GM18511 (cell line): ENCODE measurements at regions not wholly inside any gene's neighbourhood (a gene's known extent, or its start where the extent isn't known, plus 50 kb on each side); places are given as distances from the start of the nearest gene placed in this dataset.
A peak's percentile ranks its signal among the peaks of the same experiment; 100 is the strongest.

ENCODE experiments used
- ATAC-seq: cut with Tn5 transposase; IDR thresholded peaks from one replicate; pipeline ENCODE4 v1.9.1; 2021; ENCODE audit warnings: mild to moderate bottlenecking, moderate library complexity; ENCODE audit not compliant: unreplicated experiment

DNA sequence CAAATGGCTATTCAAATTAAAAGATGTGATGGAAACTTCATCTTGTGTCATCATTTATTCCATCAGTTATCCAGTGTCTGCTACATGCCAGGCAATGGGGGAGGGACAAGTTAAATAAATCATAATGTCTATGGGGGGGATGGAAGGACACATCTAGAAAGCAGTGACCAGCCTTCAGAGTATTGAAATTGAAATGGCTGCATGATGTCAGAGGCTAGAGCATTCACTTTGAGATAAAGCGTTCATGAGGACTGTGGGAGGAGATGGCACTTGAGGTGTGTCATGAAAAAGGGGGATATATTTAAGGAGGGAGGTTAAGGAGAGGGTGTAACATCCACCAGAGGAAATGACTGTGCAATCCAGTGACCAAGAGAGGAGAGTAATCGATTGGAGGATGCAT lies 50.6 kb downstream of the SLIT2 start:
- no peak for ATAC-seq

DNA sequence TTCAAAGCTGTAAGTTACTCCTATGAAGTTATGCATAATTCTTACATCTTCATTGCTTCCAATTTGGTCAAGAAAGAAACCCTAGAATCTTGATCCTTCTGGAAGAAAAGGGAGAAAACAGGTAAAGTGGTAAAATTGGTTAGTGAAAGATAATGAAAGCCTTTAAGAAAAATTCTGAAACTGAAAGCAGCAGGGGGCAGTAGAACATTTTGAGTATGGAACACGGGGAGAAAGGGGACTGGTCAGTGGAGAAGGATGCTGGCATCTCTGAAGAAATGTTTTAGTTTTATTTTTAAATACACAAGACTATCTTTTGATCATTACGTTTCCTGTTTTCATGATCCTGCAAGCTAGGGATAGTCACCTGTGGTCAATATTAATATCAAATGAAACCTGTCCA lies 54.3 kb downstream of the SLIT2 start:
- ATAC-seq = no peak

DNA sequence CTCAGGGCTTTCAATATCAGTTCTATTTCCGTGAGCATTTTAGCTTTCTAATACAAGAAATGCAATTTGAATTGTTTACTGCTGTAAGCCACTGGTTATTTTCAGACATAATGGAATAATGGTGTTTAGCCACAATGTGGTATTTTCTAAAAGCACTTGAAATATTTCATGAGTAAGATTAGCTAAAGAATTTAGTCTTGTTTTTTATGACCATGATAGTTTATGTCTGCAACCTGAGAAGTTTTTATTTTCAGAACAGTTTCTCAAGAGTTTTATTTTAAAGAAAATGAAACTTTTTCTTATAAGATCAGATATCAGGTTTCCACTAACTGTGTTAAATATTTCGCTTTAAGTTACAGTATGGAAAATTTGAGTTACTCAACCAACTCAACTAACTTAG lies 60.2 kb downstream of the SLIT2 start:
- no peak for ATAC-seq

DNA sequence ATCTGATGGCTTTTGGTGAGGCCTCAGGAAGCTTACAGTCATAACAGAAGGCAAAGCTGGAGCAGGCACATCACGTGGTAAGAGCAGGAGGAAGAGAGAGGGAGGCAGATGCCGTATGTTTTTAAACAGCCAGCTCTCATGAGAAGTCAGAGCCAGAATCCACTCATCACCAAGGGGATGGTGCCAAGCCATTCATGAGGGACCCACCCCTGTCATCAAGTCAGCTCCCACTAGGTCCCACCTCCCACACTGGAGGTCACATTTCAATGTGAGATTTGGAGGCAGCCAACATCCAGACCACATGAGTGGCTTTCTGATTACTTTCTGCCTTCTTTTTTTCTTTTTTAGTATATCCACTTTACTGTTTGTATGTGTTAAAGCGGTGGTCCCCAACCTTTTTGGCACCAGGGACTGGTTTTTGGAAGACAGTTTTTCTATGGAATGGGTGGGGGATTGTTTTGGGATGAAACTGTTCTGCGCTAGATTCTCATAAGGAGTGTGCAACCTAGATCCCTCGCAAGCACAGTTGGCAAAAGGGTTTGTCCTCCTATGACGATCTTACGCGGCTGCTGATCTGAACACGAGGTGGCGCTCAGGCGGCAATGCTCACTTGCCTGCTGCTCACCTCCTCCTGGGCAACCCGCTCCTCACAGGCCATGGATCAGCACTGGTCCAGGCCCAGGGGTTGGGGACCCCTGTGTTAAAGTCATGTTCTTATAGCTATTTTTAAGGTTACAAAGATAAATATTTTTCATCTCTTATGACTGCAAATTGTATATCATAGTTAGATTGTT lies 61.7 kb downstream of the SLIT2 start:
- ATAC-seq = peak; percentile 62

DNA sequence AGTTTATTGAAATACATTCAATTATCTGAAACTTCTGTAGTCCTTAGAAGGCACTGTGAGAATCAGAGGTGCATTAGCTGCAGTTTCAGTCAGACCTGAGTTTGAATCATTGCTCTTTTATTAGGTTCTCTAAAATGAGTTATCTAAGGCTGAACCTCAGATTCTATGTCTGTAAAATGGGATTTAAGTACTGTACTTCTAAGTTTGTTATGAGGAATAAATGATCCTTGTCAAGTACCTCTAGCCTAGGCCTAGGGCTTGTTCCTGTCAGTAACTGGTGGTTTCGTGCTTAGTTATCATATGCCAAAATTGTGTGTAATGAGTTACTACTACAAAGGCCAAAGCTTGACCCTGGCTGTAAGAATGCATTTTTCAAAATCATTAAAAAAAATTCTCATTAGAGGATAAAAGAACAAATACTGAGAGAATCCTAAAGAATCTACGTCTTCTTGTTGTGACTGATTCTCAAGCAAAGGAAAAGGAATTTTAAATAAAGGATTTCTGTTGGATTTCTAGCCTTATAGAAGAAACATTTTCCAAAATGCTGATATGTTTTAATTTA lies 65.8 kb downstream of the SLIT2 start:
- ATAC-seq = no peak

DNA sequence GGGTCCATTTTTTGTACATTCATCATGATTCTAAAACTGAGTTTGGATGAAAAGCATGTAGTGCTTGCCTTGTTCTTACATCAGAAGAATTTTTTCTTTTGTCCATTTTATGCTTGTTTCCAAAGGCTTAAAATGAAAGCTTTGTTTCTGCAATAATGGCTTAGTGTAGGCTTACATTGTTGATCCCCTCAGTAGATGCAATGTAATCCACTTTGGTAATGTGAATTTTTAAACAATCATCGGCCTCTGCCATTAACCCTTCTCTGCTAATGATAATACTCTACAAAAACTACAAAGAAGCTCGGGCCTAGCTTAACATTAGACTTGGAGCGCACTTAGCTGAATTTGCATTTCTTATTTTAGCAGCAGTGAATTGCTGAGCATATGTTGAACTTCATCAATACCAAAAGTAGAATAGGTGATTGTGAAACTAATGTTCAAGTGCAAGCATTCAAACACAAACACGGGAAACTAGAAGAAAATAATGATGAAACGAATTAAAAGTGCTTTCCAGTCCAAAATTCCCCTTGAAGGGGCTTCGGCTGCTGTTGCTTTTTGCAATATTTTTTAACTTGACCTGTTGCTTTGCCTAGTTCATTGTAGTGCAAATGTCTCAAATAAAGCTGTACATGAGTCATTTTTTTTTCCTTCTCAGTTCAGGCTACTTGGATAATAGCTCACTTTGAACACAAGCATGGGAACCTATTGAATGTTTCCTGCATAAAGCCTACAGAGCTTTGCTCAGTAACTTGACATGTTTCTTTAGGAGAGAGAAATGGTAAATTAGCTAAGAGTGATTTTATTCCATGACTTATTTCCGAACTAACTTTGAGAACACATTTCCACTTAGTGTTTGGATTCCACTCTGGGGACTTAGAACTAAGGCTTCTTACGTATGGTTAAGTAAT lies 66.5 kb downstream of the SLIT2 start:
- ATAC-seq = no peak

DNA sequence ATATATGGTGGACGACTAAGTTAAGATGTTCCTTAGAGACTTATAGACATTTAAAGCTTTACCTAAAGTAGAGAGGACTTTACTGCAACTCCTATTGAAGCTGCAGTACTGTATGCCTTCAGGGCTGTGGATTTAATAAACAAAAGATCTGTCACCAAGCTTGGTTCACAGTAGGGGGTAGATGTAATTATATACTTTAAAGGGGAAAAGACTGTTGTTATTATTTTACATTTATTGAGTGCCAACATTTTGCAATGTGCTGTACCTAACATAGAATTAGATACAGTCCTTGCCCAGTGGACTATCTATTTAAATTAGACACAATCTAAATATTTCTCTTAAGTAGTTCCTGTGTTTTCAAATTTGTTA lies 67.2 kb downstream of the SLIT2 start:
- ATAC-seq = no peak

DNA sequence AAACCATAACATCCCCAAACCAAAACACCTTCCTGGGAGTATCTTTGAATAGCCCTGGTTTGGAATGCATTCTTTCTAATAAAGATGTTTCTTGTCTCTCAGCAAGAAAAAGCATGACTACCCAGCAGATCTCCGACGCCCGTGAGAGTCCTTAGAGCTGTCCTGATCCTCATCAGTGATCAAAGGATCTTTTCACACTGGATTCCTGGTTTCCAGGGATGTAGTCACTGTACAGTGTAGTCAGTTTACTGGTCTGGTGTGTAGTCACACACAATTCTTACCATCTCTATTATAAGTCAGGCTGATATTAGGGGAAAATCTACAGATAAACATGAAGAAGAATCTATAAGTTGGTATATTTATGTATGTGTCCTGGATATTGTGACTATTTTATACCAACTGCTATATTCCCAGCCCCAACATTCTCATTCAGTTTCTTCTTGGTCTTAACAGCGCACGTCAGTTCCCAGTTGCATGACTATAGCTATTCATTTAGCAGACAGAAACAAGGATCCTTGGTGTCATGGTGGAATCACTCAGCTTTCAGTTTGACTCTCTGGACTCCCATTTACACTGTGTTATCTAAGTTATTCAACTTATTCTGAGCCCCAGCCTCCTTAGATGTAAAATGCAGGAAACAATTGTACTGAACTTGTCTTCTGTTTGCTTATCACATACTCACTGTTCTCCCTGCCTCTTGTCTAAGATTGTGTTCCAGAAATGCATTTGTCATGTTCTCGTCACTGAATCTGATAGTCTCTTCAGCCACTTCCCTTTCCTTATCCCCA lies 68.3 kb downstream of the SLIT2 start:
- ATAC-seq = no peak

DNA sequence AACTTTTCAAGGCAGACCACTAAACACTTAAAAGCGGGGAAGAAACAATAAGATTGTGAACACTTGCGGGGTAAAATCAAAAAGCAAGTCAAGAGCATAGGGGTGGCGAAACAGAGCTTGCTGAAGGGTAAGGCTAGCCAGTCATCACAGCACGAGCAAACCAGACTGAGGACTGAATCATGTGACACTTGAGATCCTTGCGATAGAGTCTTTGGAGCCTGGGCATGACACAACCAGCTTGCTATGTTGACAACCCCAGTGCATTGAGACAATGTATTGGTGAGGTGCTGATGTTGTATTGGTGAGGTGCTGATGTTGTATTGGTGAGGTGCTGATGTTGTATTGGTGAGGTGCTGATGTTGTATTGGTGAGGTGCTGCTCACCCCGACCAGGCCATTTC lies 72.3 kb downstream of the SLIT2 start:
- ATAC-seq = no peak

DNA sequence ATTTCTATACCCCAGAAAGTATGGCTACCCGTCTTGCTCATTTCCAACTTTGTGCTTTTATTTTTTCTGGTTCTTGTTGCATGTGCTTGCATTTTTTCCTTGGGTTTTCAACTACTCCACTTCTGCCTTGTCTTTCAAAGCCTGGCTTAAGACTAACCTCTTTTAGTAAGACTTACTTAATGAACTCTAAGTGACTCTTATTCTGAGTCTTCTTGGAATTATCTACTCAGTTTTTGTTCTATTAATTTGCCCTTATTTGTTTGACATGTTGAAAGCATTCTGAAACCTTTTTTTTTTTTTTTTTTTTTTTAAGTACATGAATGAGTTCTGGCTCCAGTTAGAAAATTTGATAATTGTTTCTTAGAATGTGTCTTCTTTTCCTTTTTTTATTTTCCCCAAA lies 74.8 kb downstream of the SLIT2 start:
- no peak for ATAC-seq

DNA sequence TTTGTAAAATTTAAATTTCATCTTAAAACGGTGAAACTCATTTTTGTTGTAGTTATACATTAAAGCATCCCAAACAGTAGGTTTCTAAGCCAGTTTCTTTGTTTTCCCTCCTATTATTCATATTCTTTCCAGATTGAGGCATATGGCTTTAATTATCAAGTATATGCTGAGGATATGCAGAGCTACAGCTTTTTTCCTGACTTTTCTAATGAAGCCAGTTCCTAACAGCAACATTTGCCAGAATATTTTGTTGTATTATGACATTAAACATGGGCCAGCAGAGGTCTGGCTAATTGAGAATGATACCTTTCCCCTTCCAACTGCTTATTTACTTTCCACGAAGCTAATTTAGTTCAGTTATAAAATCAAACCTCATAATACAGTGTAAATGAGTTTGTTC lies 75.3 kb downstream of the SLIT2 start:
- no peak for ATAC-seq

DNA sequence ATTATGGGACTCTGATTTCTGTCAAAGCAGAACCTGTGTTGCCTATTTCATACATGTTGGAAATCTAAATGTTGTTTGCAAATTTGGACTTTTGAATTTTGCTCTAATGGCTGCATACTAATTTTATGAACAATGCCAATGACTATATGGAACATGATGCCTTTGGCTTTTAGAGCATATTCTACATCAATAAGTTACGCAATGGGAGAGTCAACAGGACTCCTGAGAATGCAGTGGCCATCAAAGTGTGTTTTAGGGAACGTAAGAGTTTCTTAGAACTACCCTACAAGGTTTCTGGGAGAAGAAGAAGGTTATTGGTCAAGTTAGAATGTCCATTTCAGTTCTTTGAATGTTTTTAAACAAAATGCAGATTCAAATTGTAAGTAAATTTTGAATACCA lies 76.1 kb downstream of the SLIT2 start:
- no peak for ATAC-seq

DNA sequence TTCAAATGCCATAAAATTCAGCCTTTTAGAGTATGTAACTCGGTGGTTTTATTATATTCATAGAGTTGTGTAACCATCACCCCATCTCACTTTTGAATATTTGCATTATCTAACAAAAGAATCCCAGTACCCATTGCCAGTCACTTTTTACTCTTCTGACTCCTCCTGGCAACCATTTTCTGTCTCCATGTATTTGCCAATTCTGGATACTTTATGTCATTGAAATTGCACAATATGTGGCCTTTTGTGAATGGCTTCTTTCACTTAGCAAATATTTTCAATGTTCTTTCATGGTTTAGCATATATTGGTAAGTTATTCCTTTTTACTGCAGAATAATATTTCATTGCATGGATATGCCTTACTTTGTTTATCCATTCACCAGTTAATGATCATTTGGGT lies 79.9 kb downstream of the SLIT2 start:
- no peak for ATAC-seq

DNA sequence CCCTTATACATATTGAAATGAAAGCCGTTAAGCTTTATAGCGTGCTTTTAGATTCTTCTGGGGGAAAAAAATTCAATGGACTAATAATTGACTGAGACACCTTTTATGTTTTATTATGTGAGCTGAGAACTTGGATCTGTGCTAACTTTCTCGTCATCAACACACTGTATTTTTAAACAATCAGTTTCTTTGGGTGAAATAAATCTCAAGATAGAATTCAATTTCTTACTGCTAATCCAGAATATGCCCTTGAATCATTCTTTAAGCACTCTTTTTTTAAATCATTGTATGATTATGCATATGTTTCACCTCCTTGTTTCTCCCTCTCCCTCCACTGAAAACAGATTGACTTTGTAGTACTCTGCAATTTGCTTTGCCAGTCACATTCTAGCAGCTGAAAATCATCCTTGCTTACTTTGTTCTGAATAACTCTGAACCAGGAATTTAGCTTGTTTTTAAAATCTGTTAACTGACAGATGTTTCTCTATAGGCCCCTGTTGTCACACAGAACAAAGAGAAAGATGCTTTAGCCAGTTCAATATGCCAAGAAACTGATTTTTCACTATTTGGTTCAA lies 81.5 kb downstream of the SLIT2 start:
- ATAC-seq = no peak

DNA sequence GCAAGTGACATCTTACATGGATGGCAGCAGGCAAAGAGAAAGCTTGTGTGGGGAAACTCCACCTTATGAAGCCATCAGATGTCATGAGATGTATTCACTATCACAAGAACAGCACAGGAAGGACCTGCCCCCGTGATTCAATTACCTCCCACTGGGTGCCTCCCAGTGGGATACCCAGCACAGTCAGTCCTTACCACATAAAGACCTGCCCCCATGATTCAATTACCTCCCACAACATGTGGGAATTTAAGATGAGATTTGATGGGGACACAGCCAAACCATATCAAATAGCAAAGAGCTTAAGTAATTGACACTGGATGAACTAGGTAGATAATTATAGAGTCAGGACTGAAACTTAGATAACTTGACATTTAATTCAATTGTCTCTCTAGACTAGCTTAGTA lies 85.6 kb downstream of the SLIT2 start:
- no peak for ATAC-seq

DNA sequence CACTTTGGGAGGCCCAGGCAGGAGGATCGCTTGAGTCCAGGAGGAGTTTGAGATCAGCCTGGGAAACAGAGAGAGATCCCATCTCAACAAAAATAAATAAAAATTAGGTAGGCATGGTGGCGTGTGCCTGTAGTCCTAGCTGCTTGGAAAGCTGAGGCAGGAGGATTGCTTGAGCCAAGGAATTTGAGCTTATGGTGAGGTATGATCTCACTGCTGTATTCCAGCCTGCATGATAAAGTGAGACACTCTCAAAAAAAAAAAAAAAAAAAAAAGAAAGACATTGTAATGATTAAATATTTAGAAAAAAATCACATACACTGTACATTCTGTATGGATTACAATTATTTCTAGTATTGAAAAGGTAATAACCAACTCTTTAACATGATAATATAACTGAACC lies 87.1 kb downstream of the SLIT2 start:
- ATAC-seq = no peak

DNA sequence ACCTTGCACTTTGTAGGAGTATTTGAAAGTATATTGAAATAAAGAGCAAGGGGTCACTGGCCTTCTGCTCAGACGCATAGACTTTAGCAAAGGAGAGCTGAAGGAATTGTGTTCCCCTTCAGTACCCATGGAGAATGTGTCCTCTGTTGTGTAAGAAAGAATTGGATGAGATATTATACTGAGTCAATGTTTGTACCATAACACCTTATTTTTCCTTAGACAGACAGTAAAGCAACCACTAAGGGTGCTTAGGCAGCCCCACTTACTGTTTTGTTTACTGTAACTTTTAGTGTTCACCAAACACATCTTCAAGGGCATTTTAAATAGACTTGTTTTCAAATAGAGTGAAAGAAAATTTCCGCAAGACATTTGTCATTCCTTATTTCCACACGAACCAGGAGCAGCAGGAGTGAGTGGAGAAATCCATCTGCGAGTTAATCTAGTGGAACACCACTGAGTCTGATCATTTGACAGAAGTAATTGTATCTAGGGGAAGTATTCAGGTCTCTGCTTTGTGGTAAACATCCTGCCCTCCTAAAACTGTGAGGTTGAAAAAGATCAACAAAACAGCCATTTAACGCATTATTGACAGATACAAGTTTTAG lies 89.5 kb downstream of the SLIT2 start:
- ATAC-seq = no peak

DNA sequence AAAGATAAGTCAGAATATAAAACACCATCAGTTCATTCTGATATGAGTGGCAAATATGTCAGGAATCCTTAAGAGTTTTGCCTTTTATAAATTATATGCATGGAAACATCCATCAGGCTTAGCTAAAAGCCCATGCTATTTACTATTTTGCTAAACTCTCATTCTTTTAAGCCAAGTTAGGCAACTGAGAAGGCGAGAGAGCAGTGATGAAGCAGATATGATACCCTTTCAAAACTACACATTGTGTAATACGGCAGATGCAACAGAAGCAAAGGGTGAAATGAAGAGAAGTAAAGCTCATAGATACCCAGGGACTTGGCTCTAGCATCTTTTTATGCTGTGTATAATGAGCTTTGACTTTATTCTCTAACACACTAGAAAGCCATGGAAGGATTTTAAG lies 95.8 kb downstream of the SLIT2 start:
- no peak for ATAC-seq

DNA sequence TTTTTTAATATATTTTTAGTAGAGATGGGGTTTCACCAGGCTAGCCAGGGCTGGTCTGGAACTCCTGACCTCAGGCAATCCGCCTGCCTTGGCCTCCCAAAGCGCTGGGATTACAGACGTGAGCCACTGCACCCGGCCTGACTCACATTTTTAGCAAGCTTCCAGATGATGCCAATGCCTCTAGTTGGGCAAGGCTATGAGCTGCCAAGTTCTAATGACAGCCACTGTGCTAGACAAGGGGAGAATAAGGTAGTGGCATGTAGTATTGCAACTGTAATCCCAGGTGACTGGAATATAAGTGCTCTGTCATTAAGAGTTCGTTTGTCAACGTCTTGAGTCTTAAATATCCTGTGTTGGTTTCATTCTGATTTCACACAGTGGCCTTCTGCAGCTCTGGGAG lies 96.7 kb downstream of the SLIT2 start:
- no peak for ATAC-seq

DNA sequence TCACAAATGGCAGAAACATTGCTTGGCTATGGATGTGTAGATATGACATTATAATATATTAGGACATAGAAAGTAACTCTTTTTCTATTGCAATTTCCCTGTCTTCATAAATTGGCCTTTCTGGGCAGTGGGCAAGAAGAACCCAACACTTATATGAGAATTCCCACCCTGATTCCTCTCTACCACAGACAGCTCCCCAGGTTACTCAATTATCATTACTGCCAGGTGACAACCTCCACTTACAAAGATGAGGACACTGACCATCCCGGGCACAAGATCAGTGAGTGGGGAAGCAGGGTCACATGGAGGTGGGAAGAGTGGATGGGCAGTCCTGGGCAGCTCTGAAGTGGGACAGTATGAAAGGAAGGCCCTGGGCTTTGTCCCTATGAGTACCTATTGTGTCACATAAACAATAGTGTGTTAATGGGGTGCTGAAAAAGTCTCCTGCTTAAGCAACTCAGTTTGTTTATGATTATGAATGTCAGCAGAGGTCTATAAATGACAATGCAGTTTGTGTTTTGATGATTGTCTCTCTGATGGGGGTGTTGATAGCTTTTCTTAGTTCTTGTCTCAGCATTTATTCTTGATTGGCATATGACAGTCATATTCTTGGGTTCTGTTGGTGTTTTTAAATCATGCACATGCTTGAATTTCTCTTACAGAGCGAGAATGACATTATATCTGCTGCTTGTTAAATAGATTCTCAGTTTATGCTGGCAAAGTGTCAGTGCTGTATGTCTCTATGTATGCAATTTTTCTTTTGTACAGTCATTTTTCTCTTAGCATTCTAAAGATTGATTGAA lies 99.9 kb downstream of the SLIT2 start:
- ATAC-seq = no peak
